Pancreas (tissue), 10 donors: ENCODE measurements at regions not wholly inside any gene's neighbourhood (a gene's known extent, or its start where the extent isn't known, plus 50 kb on each side); places are given as distances from the start of the nearest gene placed in this dataset.

Source experiments
- ATAC-seq, 4 donors: fragments of 200-7000 bp; cut with Tn5 transposase; one replicate each; pipeline versions ENCODE4 v1.8.0 to v1.9.1; 2020; ENCODE audit warnings: mild to moderate bottlenecking in 4 of 4, moderate library complexity in 4 of 4
- DNase-seq, 6 donors: peaks; one replicate each; pipeline ENCODE4 v3.0.0-alpha.2; 2020
- FAIRE-seq: peaks from 2 replicates; lab custom pipeline; 2012; peaks lifted over from hg19 to GRCh38; lab: Jason Lieb, UNC
- H3K27ac ChIP-seq, 4 donors: fragments of 200-600 bp; sonication (generic); 1 replicate in 3 of 4; 2 replicates in 1 of 4; pipeline versions ENCODE4 v1.5.0 to v1.8.0; 2020
- H3K27me3 ChIP-seq, 4 donors: fragments of 200-600 bp; one replicate each; pipeline ENCODE4 v1.8.0; 2021
- H3K36me3 ChIP-seq, 3 donors: fragments of 200-600 bp; sonication (generic) in 1 of 3; one replicate each; pipeline versions ENCODE4 v1.5.0 to v1.8.0; 2020 to 2021
- H3K4me1 ChIP-seq, 3 donors: fragments of 200-600 bp; one replicate each; pipeline ENCODE4 v1.8.0; 2021
- H3K4me3 ChIP-seq, 4 donors: fragments of 200-600 bp; sonication (generic) in 2 of 4; one replicate each; pipeline versions ENCODE4 v1.5.0 to v1.8.0; 2020 to 2021
- H3K9me3 ChIP-seq, 4 donors: fragments of 200-600 bp; one replicate each; pipeline ENCODE4 v1.8.0; 2021
- CTCF ChIP-seq, 4 donors: fragments of 200-600 bp; sonication (generic) in 3 of 4; IDR thresholded peaks; one replicate each; pipeline versions ENCODE4 v1.5.0 to v1.8.0; 2021; ENCODE audit warnings: antibody characterized with exemption in 4 of 4
- WGBS, 2 donors: extraction: QIAGEN DNeasy Blood & Tissue Kit; methylation state at CpG; one replicate each; pipeline ENCODE4 v1.1.7; 2013; 5-methylcytosine and 5-hydroxymethylcytosine counted together
- intact Hi-C, 3 donors: fragments of 100-400 bp; cut with DNase I; formaldehyde crosslinking; loops; one replicate each; pipeline versions ENCODE4 v1.11.1 to v1.14.2; 2022
- donor health status: healthy with polysubstance abuse.
- donor health status: DM: no; HTN: no; CAD: no; lungs with moderate emphysema.
- donor health status: DM: no; HTN: no; CAD: no.
- donor health status: control.
- donor health status: control.
- donor health status: Bipolar disorder and iron deficiency.
- donor health status: DM: yes; HTN: yes; CAD: no.
- donor health status: DM: no; HTN: no; CAD: no.
- donor health status: DM: no; HTN: no; CAD: no.
- donor health status: DM: yes; HTN: yes; CAD: no.

GRCh38 chr19:29022165-29022564, 190.8 kb downstream of the UQCRFS1 start:
- Histone ChIP-seq H3K27ac (no peak overlapping the region), H3K36me3 (no peaks in the 10 kb centered on the region), H3K4me3 (no peak overlapping the region), H3K27me3 (no peaks in the 10 kb centered on the region), H3K9me3 (no peaks in the 10 kb centered on the region), H3K4me1 (no peaks in the 10 kb centered on the region)
- no peak for FAIRE-seq
- intact Hi-C loops = no loop called here
- no peak for DNase-seq
- 57 to 58% methylated on average over 10 of the region's 10 CpGs for WGBS, 2 donors
- no peak for TF ChIP-seq CTCF (IDR thresholded peaks at IDR 0.05)
- no peak for ATAC-seq

GRCh38 chr19:29021232-29021916, 191.6 kb downstream of the UQCRFS1 start:
- Histone ChIP-seq H3K9me3 (no peaks in the 10 kb centered on the region), H3K27me3 (no peaks in the 10 kb centered on the region), H3K36me3 (no peaks in the 10 kb centered on the region), H3K27ac (no peak overlapping the region), H3K4me3 (no peak overlapping the region), H3K4me1 (no peaks in the 10 kb centered on the region)
- DNase-seq (no peak), FAIRE-seq (no peak), ATAC-seq (no peak)
- TF ChIP-seq CTCF (IDR thresholded peaks at IDR 0.05) = no peak
- intact Hi-C loops = no loop called here
- 63 to 71% methylated on average over 16 of the region's 16 CpGs for WGBS, 2 donors

DNA sequence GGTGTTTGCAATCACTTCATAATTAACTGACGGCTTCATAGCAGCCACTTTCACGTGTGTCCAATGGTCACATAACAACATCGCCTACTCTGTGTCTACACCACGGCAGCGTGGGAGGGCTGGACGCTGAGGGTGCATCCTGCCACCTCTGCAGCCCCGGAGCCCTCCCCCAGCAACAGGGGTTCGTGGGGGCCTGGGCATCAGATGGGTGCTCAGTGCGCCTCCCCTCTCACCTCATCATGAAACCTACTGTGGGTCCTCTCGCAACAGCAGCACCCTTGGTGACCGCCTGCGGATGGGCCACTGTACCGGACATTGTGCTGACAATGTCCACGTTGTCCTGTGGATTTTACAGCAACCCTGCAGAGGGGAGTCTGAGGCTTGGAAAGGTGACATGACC, 193.5 kb downstream of the UQCRFS1 start:
- H3K27ac ChIP-seq = no peak overlapping the region
- intact Hi-C loops = no loop called here
- H3K27me3 ChIP-seq = no peaks in the 10 kb centered on the region
- DNase-seq (no peak), ATAC-seq (no peak), FAIRE-seq (no peak)
- H3K4me3 ChIP-seq = no peak overlapping the region
- TF ChIP-seq CTCF (IDR thresholded peaks at IDR 0.05) = no peak
- WGBS, 2 donors = 72 to 78% methylated on average over 14 of the region's 14 CpGs
- H3K4me1 ChIP-seq = no peaks in the 10 kb centered on the region
- no peaks in the 10 kb centered on the region for H3K36me3 ChIP-seq
- H3K9me3 ChIP-seq = no peaks in the 10 kb centered on the region

DNA sequence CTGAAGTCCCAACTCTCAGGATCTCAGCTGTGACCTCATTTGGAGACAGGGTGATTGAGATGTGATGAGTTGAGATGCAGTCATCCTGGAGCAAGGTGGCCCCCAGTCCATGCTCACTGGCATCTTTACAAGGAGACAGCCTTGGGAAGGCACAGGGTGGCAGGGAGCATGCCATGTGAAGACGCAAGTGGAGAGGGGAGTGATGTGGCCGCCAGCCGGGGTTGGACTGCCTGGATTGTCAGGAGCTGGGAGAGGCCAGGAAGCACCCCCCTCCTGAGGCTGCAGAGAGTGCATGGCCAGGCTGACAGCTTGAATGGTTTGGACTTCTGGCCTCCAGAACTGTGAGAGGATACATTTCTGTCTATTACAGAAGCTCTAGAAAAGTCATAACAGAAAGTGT, 194.4 kb downstream of the UQCRFS1 start:
- WGBS, 2 donors = 65 to 75% methylated on average over 3 of the region's 3 CpGs
- no peak for TF ChIP-seq CTCF (IDR thresholded peaks at IDR 0.05)
- intact Hi-C loops = no loop called here
- H3K36me3 ChIP-seq = no peaks in the 10 kb centered on the region
- no peak for ATAC-seq
- no peak for FAIRE-seq
- H3K27ac ChIP-seq = no peak overlapping the region
- no peaks in the 10 kb centered on the region for H3K27me3 ChIP-seq
- H3K4me3 ChIP-seq = no peak overlapping the region
- no peak for DNase-seq
- H3K9me3 ChIP-seq = no peaks in the 10 kb centered on the region
- no peaks in the 10 kb centered on the region for H3K4me1 ChIP-seq

DNA sequence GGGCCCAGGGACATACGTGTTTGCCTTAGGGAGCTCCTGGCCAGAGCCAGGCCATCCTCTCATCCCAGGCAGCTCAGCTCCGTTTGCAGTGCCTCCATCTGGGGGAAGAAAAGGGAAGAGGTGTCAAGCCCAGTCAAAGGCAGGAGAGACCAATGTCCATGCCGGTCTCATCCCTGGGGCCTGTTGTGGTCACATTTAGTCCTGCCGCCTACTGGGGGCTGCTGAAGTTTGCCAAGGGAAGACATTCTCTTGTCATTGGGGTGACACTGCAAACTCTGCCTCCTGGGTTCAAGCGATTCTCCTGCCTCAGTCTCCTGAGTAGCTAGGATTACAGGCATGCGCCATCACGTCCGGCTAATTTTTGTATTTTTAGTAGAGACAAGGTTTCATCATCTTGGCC, 195.2 kb downstream of the UQCRFS1 start:
- H3K27ac ChIP-seq = no peak overlapping the region
- no peaks in the 10 kb centered on the region for H3K36me3 ChIP-seq
- DNase-seq (no peak), ATAC-seq (no peak), FAIRE-seq (no peak)
- intact Hi-C loops = no loop called here
- 69 to 85% methylated on average over 8 of the region's 8 CpGs for WGBS, 2 donors
- no peak overlapping the region for H3K4me3 ChIP-seq
- no peaks in the 10 kb centered on the region for H3K27me3 ChIP-seq
- TF ChIP-seq CTCF (IDR thresholded peaks at IDR 0.05) = no peak
- H3K4me1 ChIP-seq = no peaks in the 10 kb centered on the region
- H3K9me3 ChIP-seq = no peaks in the 10 kb centered on the region
